Panc1 (cell line): ENCODE measurements at regions not wholly inside any gene's neighbourhood (a gene's known extent, or its start where the extent isn't known, plus 50 kb on each side); places are given as distances from the start of the nearest gene placed in this dataset.

Source experiments
- ATAC-seq: fragments of 200-7000 bp; cut with Tn5 transposase; 2 replicates; pipeline ENCODE4 v1.9.1; 2020; ENCODE audit warnings: mild to moderate bottlenecking, moderate library complexity
- BruUV-seq: library from RNA; stranded (reverse); fragments of 400-500 nt; replicated peaks from 2 replicates; lab custom pipeline; 2021; lab: Mats Ljungman, UMichigan
- CTCF ChIA-PET: fragments of 300-600 bp; sonication (Branson Sonifier 250); formaldehyde crosslinking; loops from one replicate; lab custom pipeline; 2022; ENCODE audit warnings: antibody characterized with exemption; lab: Charles Lee
- POLR2A ChIA-PET: fragments of 300-600 bp; sonication (Branson Sonifier 250); formaldehyde crosslinking; loops from one replicate; lab custom pipeline; 2022; ENCODE audit warnings: antibody characterized with exemption; lab: Charles Lee
- DNase-seq: peaks from one replicate; pipeline ENCODE4 v3.0.0-alpha.2; 2010; ENCODE audit warnings: low read depth, low spot score
- H3K27ac ChIP-seq: 2 replicates; pipeline ENCODE4 v1.5.1; 2011; ENCODE audit warnings: mild to moderate bottlenecking, low read length, inconsistent platforms
- H3K27me3 ChIP-seq: fragments of 200-500 bp; sonication (Bioruptor generic); 2 replicates; pipeline ENCODE4 v1.6.0; 2014; ENCODE audit warnings: low read length, inconsistent platforms; ENCODE audit not compliant: control insufficient read depth, insufficient read depth
- H3K36me3 ChIP-seq: fragments of 200-500 bp; sonication (Bioruptor generic); 2 replicates; pipeline ENCODE4 v1.5.1; 2014; ENCODE audit warnings: inconsistent platforms, mild to moderate bottlenecking, low read length, moderate library complexity; ENCODE audit not compliant: control insufficient read depth, insufficient read depth
- H3K4me1 ChIP-seq: 2 replicates; pipeline ENCODE4 v1.5.1; 2011; ENCODE audit warnings: inconsistent platforms, mild to moderate bottlenecking, low read length, moderate library complexity; ENCODE audit not compliant: control insufficient read depth, insufficient read depth
- H3K4me3 ChIP-seq, 2 experiments: 2 replicates each; pipeline ENCODE4 v1.5.1; 2011 to 2012; ENCODE audit warnings: low read depth in 2 of 2, low read length in 2 of 2, mild to moderate bottlenecking in 2 of 2, inconsistent platforms in 1 of 2, moderate library complexity in 1 of 2
- H3K9me3 ChIP-seq: fragments of 200-500 bp; sonication (Bioruptor generic); 2 replicates; pipeline ENCODE4 v1.5.1; 2014; ENCODE audit warnings: low read depth, mild to moderate bottlenecking, inconsistent platforms, low read length, moderate library complexity; ENCODE audit not compliant: control insufficient read depth, insufficient read depth
- POLR2AphosphoS5 ChIP-seq: IDR thresholded peaks from 2 replicates; pipeline ENCODE4 v1.6.1; 2012; ENCODE audit warnings: mild to moderate bottlenecking, low read depth, low read length, moderate library complexity
- SIN3A ChIP-seq: IDR thresholded peaks from 2 replicates; pipeline ENCODE4 v1.6.1; 2012; ENCODE audit warnings: low read depth, mild to moderate bottlenecking, low read length, moderate library complexity, borderline replicate concordance; ENCODE audit not compliant: insufficient read depth
- TCF7L2 ChIP-seq: IDR thresholded peaks from 2 replicates; pipeline ENCODE4 v1.6.1; 2011; ENCODE audit warnings: mild to moderate bottlenecking, low read depth, low read length, inconsistent platforms
- in situ Hi-C: cut with HindIII; loops from 2 replicates; pipeline ENCODE4 v1.10.0; 2016; ENCODE audit warnings: low sequenced_read_pairs, low pct_unique_long_range_greater_than_20kb
- intact Hi-C: fragments of 100-400 bp; cut with micrococcal nuclease; formaldehyde crosslinking; loops from one replicate; pipeline ENCODE4 v1.10.0; 2022; ENCODE audit not compliant: unreplicated experiment
- TF ChIP-seq, protein P1 (sequence below), 2 experiments: IDR thresholded peaks; 2 replicates each; pipeline ENCODE4 v1.6.1; 2011 to 2012; ENCODE audit warnings: low read depth in 2 of 2, control low read depth in 1 of 2, low read length in 1 of 2, mild to moderate bottlenecking in 1 of 2, moderate library complexity in 1 of 2; ENCODE audit not compliant: insufficient read depth in 1 of 2
- TF ChIP-seq, protein P2 (sequence below): fragments of 450-650 bp; IDR thresholded peaks from 2 replicates; pipeline ENCODE4 v1.5.1; 2017; ENCODE audit warnings: mild to moderate bottlenecking

DNA sequence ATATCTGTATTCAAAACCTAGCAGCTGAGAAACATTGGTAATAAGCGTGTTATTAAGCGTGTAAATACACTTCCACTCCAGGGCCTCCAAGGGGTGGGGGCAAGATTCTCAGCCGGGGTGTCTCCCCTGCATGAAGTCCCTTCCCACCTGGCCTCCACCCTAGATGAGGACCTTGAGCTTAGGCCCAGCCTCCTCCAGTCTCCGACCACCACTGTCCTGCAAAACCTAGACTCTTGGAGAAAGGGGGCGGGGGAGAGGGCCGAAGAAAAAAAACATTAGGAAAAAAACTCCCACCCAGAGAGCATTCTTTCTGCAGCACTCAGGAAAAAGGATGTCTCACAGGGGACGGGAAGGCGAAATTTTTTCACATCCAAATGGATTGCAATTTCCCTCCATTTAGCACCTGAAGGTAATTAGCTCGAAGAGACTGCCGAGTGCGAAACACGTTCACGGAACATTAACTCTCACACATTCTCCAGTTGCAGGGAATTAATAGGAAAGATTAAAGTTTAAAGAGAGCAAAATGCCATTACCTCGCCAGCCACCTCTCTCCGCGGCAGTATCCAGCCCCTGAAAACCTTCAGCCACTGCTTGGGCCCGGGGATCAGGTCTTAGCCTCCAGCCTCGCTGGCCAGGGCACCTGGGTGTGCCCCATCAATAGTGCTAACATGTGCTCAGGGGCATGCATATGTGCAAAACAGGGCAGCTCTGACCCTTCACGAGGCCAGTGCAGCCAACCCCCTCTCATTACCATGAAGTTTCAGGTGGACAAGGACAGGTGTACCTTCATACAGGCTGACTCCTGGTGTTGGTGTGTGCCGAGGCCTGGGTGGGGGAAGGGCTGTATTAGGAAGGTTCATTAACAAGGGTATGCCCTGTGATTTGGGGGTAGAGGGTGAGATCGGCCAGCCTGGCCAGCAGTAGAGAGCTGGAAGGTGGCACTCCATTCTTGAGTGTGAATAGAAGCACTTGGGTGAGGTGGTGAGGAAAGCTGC lies 77.2 kb downstream of the HIF1AN start:
- DNase-seq (no peak), ATAC-seq (no peak)
- BruUV-seq, result no TSS peak
- H3K4me3 ChIP-seq, result no peak overlapping the region
- in situ Hi-C loops, result no loop called here
- TF ChIP-seq SIN3A (no peak), TCF7L2 (no peak), POLR2AphosphoS5 (no peak)
- TF ChIP-seq, protein P1, sequence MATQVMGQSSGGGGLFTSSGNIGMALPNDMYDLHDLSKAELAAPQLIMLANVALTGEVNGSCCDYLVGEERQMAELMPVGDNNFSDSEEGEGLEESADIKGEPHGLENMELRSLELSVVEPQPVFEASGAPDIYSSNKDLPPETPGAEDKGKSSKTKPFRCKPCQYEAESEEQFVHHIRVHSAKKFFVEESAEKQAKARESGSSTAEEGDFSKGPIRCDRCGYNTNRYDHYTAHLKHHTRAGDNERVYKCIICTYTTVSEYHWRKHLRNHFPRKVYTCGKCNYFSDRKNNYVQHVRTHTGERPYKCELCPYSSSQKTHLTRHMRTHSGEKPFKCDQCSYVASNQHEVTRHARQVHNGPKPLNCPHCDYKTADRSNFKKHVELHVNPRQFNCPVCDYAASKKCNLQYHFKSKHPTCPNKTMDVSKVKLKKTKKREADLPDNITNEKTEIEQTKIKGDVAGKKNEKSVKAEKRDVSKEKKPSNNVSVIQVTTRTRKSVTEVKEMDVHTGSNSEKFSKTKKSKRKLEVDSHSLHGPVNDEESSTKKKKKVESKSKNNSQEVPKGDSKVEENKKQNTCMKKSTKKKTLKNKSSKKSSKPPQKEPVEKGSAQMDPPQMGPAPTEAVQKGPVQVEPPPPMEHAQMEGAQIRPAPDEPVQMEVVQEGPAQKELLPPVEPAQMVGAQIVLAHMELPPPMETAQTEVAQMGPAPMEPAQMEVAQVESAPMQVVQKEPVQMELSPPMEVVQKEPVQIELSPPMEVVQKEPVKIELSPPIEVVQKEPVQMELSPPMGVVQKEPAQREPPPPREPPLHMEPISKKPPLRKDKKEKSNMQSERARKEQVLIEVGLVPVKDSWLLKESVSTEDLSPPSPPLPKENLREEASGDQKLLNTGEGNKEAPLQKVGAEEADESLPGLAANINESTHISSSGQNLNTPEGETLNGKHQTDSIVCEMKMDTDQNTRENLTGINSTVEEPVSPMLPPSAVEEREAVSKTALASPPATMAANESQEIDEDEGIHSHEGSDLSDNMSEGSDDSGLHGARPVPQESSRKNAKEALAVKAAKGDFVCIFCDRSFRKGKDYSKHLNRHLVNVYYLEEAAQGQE (IDR thresholded peaks at IDR 0.05; ENCODE audit: insufficient read depth in 1 of 2, low read depth in 2 of 2, low read length in 1 of 2), result no peak
- TF ChIP-seq, protein P2, sequence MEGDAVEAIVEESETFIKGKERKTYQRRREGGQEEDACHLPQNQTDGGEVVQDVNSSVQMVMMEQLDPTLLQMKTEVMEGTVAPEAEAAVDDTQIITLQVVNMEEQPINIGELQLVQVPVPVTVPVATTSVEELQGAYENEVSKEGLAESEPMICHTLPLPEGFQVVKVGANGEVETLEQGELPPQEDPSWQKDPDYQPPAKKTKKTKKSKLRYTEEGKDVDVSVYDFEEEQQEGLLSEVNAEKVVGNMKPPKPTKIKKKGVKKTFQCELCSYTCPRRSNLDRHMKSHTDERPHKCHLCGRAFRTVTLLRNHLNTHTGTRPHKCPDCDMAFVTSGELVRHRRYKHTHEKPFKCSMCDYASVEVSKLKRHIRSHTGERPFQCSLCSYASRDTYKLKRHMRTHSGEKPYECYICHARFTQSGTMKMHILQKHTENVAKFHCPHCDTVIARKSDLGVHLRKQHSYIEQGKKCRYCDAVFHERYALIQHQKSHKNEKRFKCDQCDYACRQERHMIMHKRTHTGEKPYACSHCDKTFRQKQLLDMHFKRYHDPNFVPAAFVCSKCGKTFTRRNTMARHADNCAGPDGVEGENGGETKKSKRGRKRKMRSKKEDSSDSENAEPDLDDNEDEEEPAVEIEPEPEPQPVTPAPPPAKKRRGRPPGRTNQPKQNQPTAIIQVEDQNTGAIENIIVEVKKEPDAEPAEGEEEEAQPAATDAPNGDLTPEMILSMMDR, result no peak
- POLR2A ChIA-PET, result no interaction called here
- no peaks in the 10 kb centered on the region for H3K36me3 ChIP-seq
- peaks cover 23% of the 10 kb centered on the region for H3K27me3 ChIP-seq
- H3K27ac ChIP-seq, result no peak overlapping the region
- H3K4me1 ChIP-seq, result no peaks in the 10 kb centered on the region
- H3K9me3 ChIP-seq, result no peaks in the 10 kb centered on the region
- intact Hi-C loops, result no loop called here
- CTCF ChIA-PET, result no interaction called here

DNA sequence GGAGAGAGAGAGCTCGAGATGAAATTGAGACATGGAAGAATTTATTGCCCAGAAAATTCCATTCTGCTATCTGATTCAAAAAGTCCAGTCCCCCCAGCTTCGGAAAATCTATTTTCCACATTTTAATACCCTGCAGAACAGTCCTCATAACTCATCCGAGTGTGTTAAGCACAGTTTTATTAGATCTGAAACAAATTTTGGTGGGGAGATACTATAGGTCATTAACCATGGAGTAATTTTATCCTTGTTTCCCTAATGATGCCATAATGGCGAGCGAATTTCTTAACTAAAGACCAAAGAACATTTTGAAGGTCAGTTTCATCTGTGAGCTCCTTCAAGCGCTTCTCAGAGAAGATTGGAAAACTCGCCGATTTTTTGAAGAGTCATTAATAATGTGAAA lies 78.1 kb downstream of the HIF1AN start:
- DNase-seq, result no peak

More for the DNA sequence above, 78.1 kb downstream of the HIF1AN start:
- CTCF ChIA-PET, result no interaction called here
- no TSS peak for BruUV-seq
- TF ChIP-seq, protein P2, result no peak
- TF ChIP-seq, protein P1 (IDR thresholded peaks at IDR 0.05; ENCODE audit: insufficient read depth in 1 of 2, low read depth in 2 of 2, low read length in 1 of 2), result no peak
- TF ChIP-seq SIN3A (no peak), TCF7L2 (no peak), POLR2AphosphoS5 (no peak)
- Histone ChIP-seq H3K36me3 (no peaks in the 10 kb centered on the region), H3K9me3 (no peaks in the 10 kb centered on the region), H3K27ac (no peak overlapping the region), H3K4me3 (no peak overlapping the region), H3K27me3 (peaks cover 20% of the 10 kb centered on the region), H3K4me1 (no peaks in the 10 kb centered on the region)
- in situ Hi-C loops (no loop called here), intact Hi-C loops (no loop called here)
- no peak for ATAC-seq
- POLR2A ChIA-PET, result no interaction called here
